Skeletal muscle cell (primary cell): ENCODE measurements at regions not wholly inside any gene's neighbourhood (a gene's known extent, or its start where the extent isn't known, plus 50 kb on each side); places are given as distances from the start of the nearest gene placed in this dataset.
"Not testable (repeated sequence)": the region's sequence is repeated elsewhere in the genome, so short reads cannot be mapped to it uniquely, and the experiment has no call there.

Experiments used
- DNase-seq: peaks from one replicate; pipeline ENCODE4 v3.0.0-alpha.2; 2010; ENCODE audit warnings: low read depth
- H3K4me3 ChIP-seq: 2 replicates; pipeline ENCODE4 v1.5.1; 2011; ENCODE audit warnings: low read depth, mild to moderate bottlenecking, control low read depth, low read length, moderate library complexity

- not testable (repeated sequence) for DNase-seq, H3K4me3 ChIP-seq
Measured at GRCh38 chr5:101316401-101316800, 413.3 kb upstream of the ST8SIA4 start.

GRCh38 chr5:101306391-101307137 lies 403.5 kb upstream of the ST8SIA4 start:
- H3K4me3 ChIP-seq: no peak overlapping the region
- no peak for DNase-seq

GRCh38 chr5:101296477-101296876 lies 393.4 kb upstream of the ST8SIA4 start:
- no peak overlapping the region for H3K4me3 ChIP-seq
- DNase-seq: no peak

GRCh38 chr5:101292199-101292598 lies 389.1 kb upstream of the ST8SIA4 start:
- no peak overlapping the region for H3K4me3 ChIP-seq
- no peak for DNase-seq

- H3K4me3 ChIP-seq, DNase-seq: not testable (repeated sequence)
Measured at GRCh38 chr5:101290761-101291160, 387.7 kb upstream of the ST8SIA4 start.

- DNase-seq: no peak
- no peak overlapping the region for H3K4me3 ChIP-seq
Measured at GRCh38 chr5:101288633-101289032, 385.6 kb upstream of the ST8SIA4 start.

GRCh38 chr5:101284736-101285375 lies 381.8 kb upstream of the ST8SIA4 start:
- no peak overlapping the region for H3K4me3 ChIP-seq
- no peak for DNase-seq

- H3K4me3 ChIP-seq, DNase-seq: not testable (repeated sequence)
Measured at GRCh38 chr5:101283938-101284337, 380.9 kb upstream of the ST8SIA4 start.

- no peak for DNase-seq
- H3K4me3 ChIP-seq: no peak overlapping the region
Measured at GRCh38 chr5:101278917-101279316, 375.8 kb upstream of the ST8SIA4 start.

- H3K4me3 ChIP-seq: no peak overlapping the region
- peak; percentile 9 for DNase-seq
Measured at GRCh38 chr5:101278011-101278687, 375.1 kb upstream of the ST8SIA4 start.

- H3K4me3 ChIP-seq: no peak overlapping the region
- no peak for DNase-seq
Measured at GRCh38 chr5:101271945-101272344, 368.9 kb upstream of the ST8SIA4 start.

GRCh38 chr5:101271416-101271815 lies 368.3 kb upstream of the ST8SIA4 start:
- no peak for DNase-seq
- no peak overlapping the region for H3K4me3 ChIP-seq

GRCh38 chr5:101260857-101261256 lies 357.8 kb upstream of the ST8SIA4 start:
- H3K4me3 ChIP-seq: no peak overlapping the region
- no peak for DNase-seq

- no peak overlapping the region for H3K4me3 ChIP-seq
- no peak for DNase-seq
Measured at GRCh38 chr5:101253096-101253495, 350.0 kb upstream of the ST8SIA4 start.

- H3K4me3 ChIP-seq: no peak overlapping the region
- no peak for DNase-seq
Measured at GRCh38 chr5:101244621-101245020, 341.5 kb upstream of the ST8SIA4 start.

GRCh38 chr5:101212942-101213514 lies 309.9 kb upstream of the ST8SIA4 start:
- no peak overlapping the region for H3K4me3 ChIP-seq
- DNase-seq: no peak

- no peak for DNase-seq
- H3K4me3 ChIP-seq: no peak overlapping the region
Measured at GRCh38 chr5:101206534-101206933, 303.5 kb upstream of the ST8SIA4 start.

GRCh38 chr5:101205065-101205464 lies 302.0 kb upstream of the ST8SIA4 start:
- H3K4me3 ChIP-seq, DNase-seq: not testable (repeated sequence)

- DNase-seq, H3K4me3 ChIP-seq: not testable (repeated sequence)
Measured at GRCh38 chr5:101180365-101180764, 277.3 kb upstream of the ST8SIA4 start.

- H3K4me3 ChIP-seq: no peak overlapping the region
- DNase-seq: no peak
Measured at GRCh38 chr5:101176605-101177004, 273.5 kb upstream of the ST8SIA4 start.
